Prostate gland (tissue), 2 donors: ENCODE measurements at regions not wholly inside any gene's neighbourhood (a gene's known extent, or its start where the extent isn't known, plus 50 kb on each side); places are given as distances from the start of the nearest gene placed in this dataset.

ENCODE experiments used
- CTCF ChIP-seq, 4 experiments: fragments of 200-600 bp in 2 of 4; fragments of 450-650 bp in 2 of 4; sonication (generic) in 2 of 4; IDR thresholded peaks; 1 replicate in 3 of 4; 2 replicates in 1 of 4; pipeline ENCODE4 v1.5.1; 2016 to 2019; ENCODE audit warnings: antibody characterized with exemption in 4 of 4, mild to moderate bottlenecking in 2 of 4, moderate library complexity in 2 of 4
- POLR2A ChIP-seq: fragments of 450-650 bp; IDR thresholded peaks from one replicate; pipeline ENCODE4 v1.6.1; 2016; ENCODE audit warnings: antibody characterized with exemption, mild to moderate bottlenecking
- POLR2AphosphoS5 ChIP-seq: sonication (generic); formaldehyde crosslinking; IDR thresholded peaks from one replicate; pipeline ENCODE4 v1.6.1; 2017; ENCODE audit warnings: antibody characterized with exemption

- TF ChIP-seq CTCF (IDR thresholded peaks at IDR 0.05), result peak in 3 of 4 experiments; percentile 28 to 52 (median 37)
- no peak for TF ChIP-seq POLR2A
- TF ChIP-seq POLR2AphosphoS5, result no peak
Observed at GRCh38 chr6:167485186-167485978, 160.5 kb downstream of the TTLL2 start.
